Stimulated activated CD4-positive, alpha-beta T cell treated with anti-CD3 and anti-CD28 coated beads, Interleukin-2, amount 100 ng/mL, for 24 hours (primary cell): ENCODE measurements at regions not wholly inside any gene's neighbourhood (a gene's known extent, or its start where the extent isn't known, plus 50 kb on each side); places are given as distances from the start of the nearest gene placed in this dataset.
"Not testable (repeated sequence)": the region's sequence is repeated elsewhere in the genome, so short reads cannot be mapped to it uniquely, and the experiment has no call there.

Experiments
- DNase-seq, 2 donors: peaks; one replicate each; pipeline ENCODE4 v3.0.0-alpha.2; 2020

- no peak for DNase-seq
These were observed 412.5 kb upstream of the ADAMTS5 start for GRCh38 chr21:27379354-27379753.

DNA sequence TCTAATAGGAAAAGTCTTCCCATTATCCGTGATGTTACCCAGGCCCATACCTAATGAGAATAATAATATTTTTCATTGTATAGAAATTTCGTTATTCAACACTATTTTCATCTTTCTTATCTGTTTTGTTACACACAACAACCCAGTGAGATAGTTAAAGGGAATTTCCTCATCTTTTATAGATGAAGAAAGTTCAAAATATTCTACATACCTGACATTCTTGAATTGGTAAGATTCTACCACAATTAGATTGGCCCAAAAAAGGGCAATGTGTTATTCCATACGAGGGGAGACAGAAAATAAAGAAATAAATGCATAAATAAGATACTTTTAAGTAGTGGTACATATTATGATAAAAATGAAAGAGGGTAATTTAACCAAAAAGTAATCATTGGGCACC is 405.5 kb upstream of the ADAMTS5 start:
- DNase-seq, result no peak

DNA sequence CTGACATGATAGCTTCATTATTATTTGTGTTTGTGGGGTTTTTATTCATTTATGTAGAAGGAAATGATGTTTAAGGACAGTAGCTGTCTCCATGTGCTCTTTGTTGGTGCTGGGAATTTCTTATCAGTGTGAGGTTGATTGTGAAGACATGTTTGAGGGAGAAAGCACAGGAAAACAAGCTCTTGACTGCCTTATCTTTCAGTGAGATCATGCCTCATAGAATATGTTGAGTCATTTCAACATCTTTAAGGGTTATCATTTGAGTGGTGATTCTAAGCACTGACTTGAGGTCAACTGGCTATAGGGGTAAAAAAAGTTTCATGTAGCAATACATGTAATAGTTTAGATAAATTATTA is 405.1 kb upstream of the ADAMTS5 start:
- DNase-seq, result no peak

GRCh38 chr21:27371115-27371974 is 404.5 kb upstream of the ADAMTS5 start:
- no peak for DNase-seq

DNA sequence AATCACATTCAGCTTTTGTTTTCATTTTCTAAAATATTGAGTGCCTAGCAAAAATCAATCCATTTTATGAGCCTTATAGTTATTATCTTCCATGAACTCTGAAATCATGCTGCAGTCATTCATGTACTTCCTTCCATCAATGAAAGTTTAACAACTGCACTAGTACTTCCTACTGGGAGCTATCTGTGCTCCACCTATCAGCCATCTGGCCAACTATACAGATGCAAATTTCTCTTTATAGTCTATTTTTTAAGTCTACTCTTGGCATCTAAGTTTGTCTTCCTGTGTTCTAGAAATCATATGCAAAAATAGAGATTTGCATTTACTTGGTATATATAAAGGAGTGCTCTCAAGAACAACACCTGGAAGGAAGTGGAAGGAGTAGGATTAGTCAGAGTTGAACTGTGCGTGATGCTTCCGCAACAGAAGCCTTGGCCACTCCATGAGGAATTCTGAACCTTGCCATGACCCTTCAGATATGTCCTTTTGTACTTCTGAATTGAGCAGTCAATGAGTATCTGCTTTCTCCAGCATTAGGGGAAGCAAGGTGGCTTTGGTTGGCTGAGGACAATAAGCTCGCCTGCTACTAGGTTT is 403.2 kb upstream of the ADAMTS5 start:
- no peak for DNase-seq

DNA sequence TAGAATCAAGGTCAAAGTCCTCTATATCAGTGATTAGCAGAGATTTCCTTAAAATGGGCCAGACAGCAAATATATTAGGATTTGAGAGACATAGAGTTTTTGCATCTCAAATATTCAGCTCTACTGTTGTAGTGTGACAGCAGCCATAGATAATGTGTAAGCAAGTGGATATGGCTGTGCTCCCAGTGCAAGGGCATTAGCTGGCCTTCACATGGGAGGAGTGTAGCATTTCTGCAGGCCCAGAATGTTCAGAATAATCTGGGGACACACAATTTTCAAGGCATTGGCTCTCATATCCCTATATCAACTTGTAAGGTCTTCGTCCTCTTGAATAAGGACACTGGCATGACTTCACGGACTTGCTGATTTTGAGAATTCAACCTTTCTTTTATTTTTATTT is 402.3 kb upstream of the ADAMTS5 start:
- DNase-seq, result no peak

GRCh38 chr21:27366646-27367235 is 399.9 kb upstream of the ADAMTS5 start:
- no peak for DNase-seq

DNA sequence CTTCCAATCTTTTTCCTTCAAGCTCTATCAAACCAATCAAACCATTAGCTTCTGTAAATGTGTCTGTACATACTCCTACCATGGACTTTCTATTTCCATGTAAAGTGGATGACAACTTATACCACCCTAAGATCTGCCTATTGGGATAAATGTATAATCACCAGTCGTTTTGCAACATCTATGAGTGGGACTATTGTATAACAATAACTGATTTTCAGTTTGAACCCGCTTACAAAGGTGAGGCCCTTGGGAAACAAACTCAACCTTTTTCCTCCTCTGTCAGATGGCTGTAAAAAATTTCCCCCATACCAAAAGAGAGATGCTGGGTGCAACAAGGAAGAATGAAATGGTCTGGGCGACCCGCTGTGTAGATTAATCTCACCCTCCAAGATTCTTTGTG is 399.1 kb upstream of the ADAMTS5 start:
- no peak for DNase-seq

- no peak for DNase-seq
These were observed 398.5 kb upstream of the ADAMTS5 start for GRCh38 chr21:27365394-27365793.

DNA sequence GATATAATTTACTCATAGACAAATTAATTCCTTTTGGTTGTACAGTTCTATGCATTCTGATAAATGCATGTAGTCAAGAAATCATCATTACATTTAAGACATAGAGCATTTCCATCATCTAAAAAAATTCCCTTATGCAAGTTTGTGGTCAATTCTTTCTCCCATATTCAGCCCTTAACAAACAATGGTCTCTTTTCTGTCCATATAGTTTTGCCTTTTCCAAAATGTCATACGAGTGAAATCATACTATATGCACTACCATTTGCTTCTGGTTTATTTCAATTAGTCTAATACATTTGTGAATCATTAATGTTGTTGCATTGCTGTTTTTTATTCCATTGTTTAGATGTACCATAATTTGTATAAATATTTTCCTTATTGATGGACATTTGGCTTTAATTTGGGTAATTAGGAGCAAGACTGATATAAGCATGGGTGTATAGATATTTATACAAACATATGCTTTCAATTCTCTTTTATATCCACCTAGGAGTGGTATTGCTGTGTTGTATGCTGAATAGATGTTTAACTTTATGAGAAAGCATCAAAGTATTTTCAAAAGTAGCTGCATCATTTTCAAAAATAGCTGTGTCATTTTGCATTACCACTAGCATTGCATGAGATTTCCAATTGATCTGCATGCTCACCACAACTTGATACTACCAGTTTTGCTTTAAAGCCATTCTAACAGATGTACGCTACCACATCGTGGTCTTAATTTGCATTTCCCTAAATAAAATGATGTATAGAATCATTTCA is 397.0 kb upstream of the ADAMTS5 start:
- DNase-seq, result no peak

DNA sequence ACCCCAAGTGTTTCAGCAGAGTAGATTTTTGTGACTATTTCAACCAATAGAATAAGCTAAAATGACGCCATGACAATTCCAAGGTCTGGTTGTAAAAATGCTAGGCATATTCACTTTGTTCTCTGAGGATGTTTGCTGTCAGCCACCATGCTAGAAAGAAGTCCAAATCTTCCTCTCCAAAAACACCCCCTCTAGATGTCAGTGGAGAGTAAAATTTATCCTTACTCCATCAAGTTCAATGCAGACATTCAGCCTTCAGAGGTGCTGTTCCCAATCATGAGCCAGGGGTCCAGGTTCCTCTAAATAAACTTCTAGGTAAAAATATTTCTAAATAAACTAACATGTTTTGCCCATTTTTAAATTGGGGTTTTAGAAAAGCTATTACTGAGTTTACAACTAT is 395.4 kb upstream of the ADAMTS5 start:
- DNase-seq, result no peak

GRCh38 chr21:27359141-27359540 is 392.3 kb upstream of the ADAMTS5 start:
- DNase-seq, result no peak

DNA sequence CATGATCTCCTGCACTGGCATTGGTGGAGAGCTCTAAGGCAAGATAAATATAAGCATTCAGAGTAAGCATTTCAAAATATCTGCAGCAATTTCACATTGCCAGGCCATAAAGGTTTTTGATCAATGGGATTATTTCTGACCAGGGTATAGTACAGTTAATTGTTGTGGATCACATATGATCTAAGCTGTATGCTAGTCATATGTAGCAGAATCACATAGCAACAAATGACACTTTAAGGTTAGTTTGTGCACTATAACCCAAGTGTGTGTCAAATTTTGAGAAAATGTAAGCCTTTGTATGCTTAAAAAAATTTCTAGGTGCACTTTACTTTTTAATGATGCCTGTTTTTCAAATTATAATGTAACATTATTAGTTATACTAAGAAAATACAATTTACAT is 386.0 kb upstream of the ADAMTS5 start:
- DNase-seq, result no peak

DNA sequence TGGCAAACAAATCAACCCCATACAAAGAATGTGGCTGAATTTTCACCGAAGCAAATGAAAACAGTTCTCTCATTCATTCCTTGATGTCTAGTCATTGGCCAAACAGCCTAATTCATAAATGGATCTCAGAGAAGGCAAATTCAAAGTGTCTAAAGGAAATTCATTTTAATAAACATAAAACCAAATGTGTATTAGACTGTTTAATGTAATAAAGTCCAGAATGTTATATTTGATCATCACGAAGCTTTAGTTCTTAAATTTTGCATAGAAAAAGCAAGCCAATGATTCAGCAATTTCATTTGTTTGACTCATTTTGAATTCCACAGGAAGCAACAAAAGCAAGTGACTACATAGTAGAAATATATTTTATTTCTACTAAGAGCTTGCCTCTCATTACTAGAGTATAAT is 379.2 kb upstream of the ADAMTS5 start:
- no peak for DNase-seq

GRCh38 chr21:27339902-27340301 is 373.0 kb upstream of the ADAMTS5 start:
- no peak for DNase-seq

GRCh38 chr21:27338007-27338406 is 371.1 kb upstream of the ADAMTS5 start:
- not testable (repeated sequence) for DNase-seq

GRCh38 chr21:27333096-27333495 is 366.2 kb upstream of the ADAMTS5 start:
- DNase-seq, result no peak

DNA sequence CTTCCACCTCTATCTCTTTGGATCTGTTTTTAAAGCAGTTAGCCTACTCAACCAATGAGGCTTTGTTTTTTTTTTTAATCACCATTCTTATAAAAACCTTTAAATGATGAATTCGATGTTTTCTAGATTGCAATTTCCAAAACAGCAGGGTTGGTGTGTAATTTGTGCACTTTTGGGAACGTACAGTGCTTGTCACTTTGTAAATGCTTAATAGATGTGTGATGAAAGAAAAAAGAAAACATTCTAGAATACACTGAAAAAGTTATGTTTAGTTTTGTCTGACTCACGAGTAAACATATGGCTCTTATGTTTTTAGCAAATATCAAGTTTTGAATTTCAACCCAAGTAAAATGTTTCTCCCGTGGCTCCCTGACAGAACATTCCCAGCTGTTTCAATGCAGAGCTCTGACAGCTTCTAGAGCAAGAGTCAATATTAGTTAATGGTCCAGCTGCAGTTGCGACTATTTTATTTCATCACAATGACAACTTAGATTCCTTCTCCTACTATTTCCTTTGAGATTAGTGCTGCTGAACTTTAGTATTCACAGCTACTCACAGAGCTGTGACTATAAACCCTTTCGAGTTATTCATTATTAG is 362.5 kb upstream of the ADAMTS5 start:
- no peak for DNase-seq

DNA sequence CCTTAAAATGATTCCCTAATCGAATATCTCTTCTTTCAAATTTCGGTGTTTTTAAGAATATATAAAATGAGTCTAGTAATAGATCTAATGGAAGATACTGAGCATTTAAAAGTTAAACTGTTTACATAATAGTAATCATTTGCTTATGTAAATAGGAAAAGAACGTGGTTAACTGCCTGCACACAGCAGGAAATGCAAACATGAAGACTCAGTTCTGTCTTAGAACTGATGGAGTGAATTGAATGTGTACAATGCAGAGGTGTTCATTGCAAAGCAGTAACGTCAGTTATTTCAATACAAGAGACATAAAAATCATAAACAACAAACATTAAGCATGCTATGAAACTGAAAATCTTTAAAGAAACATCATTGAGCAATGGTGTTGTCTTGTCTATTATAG is 359.4 kb upstream of the ADAMTS5 start:
- DNase-seq, result no peak

GRCh38 chr21:27323331-27323730 is 356.4 kb upstream of the ADAMTS5 start:
- no peak for DNase-seq

DNA sequence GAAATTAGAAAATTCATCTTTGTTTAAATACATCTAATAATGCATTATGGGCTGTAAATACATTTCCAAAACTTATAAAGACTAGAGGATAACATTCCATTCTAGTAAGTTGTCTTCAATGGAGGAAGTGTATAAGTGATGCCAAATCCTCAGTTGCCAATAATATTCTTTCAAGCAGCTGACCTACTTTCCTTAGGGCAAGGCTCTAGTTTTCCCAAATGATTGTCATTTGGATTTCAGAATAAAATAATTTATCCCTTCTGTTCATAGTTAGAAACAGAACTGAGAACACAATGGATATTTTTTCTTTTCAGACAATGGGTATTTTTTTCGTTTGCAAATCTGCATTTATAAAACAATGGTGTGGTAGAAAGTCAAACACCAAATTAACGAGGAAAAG is 354.9 kb upstream of the ADAMTS5 start:
- DNase-seq, result no peak

- DNase-seq, result no peak
These were observed 354.0 kb upstream of the ADAMTS5 start for GRCh38 chr21:27320868-27321267.

GRCh38 chr21:27317601-27318000 is 350.7 kb upstream of the ADAMTS5 start:
- not testable (repeated sequence) for DNase-seq
